H1 (cell line): ENCODE measurements at regions not wholly inside any gene's neighbourhood (a gene's known extent, or its start where the extent isn't known, plus 50 kb on each side); places are given as distances from the start of the nearest gene placed in this dataset.

ENCODE experiments used
- BACH1 ChIP-seq: IDR thresholded peaks from 2 replicates; pipeline ENCODE4 v1.6.1; 2012; ENCODE audit warnings: low read length, improper control_type of control experiment
- CHD2 ChIP-seq: IDR thresholded peaks from 2 replicates; pipeline ENCODE4 v1.6.1; 2012; ENCODE audit warnings: low read length, improper control_type of control experiment
- EZH2 ChIP-seq: fragments of 200-600 bp; sonication (generic); IDR thresholded peaks from 2 replicates; pipeline ENCODE4 v1.7.1; 2012; ENCODE audit warnings: low read depth, mild to moderate bottlenecking, moderate library complexity, low read length, inconsistent platforms; ENCODE audit not compliant: severe bottlenecking
- HDAC6 ChIP-seq: IDR thresholded peaks from one replicate; pipeline ENCODE4 v1.7.1; 2012; ENCODE audit warnings: low read depth, mild to moderate bottlenecking, inconsistent platforms, low read length, moderate library complexity
- NRF1 ChIP-seq: IDR thresholded peaks from 2 replicates; pipeline ENCODE4 v1.6.1; 2011; ENCODE audit warnings: mild to moderate bottlenecking, low read depth, low read length, improper control_type of control experiment
- SP4 ChIP-seq: IDR thresholded peaks from 2 replicates; pipeline ENCODE4 v1.6.1; 2012; ENCODE audit warnings: low read length, inconsistent platforms
- TF ChIP-seq, protein P1 (sequence below): fragments of 300-600 bp; sonication (generic); IDR thresholded peaks from 2 replicates; pipeline ENCODE4 v1.7.1; 2012; ENCODE audit warnings: low read length, moderate library complexity, mild to moderate bottlenecking, inconsistent platforms; ENCODE audit not compliant: insufficient replicate concordance

DNA sequence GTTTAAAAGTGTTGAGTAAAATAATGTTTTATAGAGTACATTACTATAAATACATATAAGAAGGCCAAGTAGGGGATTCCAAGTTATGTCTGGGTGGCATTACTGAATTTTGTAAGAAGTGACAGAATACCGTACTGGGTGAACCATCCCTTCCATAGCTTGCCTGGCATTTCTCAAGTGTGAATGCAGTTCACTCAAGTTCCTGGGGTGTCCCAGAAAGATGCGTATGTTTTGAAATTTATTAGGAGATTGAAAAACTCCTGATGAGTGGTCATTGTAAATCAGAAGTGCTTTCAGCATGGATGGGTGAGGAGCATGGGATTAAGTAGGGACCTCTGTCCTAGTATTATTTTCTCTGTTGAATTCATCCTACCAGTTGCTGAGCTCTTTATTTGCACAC is 103.2 kb downstream of the VAPA start (continued):
- TF ChIP-seq, protein P1, sequence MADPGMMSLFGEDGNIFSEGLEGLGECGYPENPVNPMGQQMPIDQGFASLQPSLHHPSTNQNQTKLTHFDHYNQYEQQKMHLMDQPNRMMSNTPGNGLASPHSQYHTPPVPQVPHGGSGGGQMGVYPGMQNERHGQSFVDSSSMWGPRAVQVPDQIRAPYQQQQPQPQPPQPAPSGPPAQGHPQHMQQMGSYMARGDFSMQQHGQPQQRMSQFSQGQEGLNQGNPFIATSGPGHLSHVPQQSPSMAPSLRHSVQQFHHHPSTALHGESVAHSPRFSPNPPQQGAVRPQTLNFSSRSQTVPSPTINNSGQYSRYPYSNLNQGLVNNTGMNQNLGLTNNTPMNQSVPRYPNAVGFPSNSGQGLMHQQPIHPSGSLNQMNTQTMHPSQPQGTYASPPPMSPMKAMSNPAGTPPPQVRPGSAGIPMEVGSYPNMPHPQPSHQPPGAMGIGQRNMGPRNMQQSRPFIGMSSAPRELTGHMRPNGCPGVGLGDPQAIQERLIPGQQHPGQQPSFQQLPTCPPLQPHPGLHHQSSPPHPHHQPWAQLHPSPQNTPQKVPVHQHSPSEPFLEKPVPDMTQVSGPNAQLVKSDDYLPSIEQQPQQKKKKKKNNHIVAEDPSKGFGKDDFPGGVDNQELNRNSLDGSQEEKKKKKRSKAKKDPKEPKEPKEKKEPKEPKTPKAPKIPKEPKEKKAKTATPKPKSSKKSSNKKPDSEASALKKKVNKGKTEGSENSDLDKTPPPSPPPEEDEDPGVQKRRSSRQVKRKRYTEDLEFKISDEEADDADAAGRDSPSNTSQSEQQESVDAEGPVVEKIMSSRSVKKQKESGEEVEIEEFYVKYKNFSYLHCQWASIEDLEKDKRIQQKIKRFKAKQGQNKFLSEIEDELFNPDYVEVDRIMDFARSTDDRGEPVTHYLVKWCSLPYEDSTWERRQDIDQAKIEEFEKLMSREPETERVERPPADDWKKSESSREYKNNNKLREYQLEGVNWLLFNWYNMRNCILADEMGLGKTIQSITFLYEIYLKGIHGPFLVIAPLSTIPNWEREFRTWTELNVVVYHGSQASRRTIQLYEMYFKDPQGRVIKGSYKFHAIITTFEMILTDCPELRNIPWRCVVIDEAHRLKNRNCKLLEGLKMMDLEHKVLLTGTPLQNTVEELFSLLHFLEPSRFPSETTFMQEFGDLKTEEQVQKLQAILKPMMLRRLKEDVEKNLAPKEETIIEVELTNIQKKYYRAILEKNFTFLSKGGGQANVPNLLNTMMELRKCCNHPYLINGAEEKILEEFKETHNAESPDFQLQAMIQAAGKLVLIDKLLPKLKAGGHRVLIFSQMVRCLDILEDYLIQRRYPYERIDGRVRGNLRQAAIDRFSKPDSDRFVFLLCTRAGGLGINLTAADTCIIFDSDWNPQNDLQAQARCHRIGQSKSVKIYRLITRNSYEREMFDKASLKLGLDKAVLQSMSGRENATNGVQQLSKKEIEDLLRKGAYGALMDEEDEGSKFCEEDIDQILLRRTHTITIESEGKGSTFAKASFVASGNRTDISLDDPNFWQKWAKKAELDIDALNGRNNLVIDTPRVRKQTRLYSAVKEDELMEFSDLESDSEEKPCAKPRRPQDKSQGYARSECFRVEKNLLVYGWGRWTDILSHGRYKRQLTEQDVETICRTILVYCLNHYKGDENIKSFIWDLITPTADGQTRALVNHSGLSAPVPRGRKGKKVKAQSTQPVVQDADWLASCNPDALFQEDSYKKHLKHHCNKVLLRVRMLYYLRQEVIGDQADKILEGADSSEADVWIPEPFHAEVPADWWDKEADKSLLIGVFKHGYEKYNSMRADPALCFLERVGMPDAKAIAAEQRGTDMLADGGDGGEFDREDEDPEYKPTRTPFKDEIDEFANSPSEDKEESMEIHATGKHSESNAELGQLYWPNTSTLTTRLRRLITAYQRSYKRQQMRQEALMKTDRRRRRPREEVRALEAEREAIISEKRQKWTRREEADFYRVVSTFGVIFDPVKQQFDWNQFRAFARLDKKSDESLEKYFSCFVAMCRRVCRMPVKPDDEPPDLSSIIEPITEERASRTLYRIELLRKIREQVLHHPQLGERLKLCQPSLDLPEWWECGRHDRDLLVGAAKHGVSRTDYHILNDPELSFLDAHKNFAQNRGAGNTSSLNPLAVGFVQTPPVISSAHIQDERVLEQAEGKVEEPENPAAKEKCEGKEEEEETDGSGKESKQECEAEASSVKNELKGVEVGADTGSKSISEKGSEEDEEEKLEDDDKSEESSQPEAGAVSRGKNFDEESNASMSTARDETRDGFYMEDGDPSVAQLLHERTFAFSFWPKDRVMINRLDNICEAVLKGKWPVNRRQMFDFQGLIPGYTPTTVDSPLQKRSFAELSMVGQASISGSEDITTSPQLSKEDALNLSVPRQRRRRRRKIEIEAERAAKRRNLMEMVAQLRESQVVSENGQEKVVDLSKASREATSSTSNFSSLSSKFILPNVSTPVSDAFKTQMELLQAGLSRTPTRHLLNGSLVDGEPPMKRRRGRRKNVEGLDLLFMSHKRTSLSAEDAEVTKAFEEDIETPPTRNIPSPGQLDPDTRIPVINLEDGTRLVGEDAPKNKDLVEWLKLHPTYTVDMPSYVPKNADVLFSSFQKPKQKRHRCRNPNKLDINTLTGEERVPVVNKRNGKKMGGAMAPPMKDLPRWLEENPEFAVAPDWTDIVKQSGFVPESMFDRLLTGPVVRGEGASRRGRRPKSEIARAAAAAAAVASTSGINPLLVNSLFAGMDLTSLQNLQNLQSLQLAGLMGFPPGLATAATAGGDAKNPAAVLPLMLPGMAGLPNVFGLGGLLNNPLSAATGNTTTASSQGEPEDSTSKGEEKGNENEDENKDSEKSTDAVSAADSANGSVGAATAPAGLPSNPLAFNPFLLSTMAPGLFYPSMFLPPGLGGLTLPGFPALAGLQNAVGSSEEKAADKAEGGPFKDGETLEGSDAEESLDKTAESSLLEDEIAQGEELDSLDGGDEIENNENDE, result no peak
- TF ChIP-seq HDAC6 (no peak), CHD2 (no peak), NRF1 (no peak), SP4 (no peak), BACH1 (no peak), EZH2 (no peak)
